ENCODE measurements at regions not wholly inside any gene's neighbourhood (a gene's known extent, or its start where the extent isn't known, plus 50 kb on each side); places are given as distances from the start of the nearest gene placed in this dataset.

- no peak for TF ChIP-seq CTCF (IDR thresholded peaks at IDR 0.05)
- no peak for TF ChIP-seq POLR2A (IDR thresholded peaks at IDR 0.05)
These were observed 52.3 kb upstream of the SEC11C start for GRCh38 chr18:59087391-59087790.
